Liver (tissue), 8 donors: ENCODE measurements at regions not wholly inside any gene's neighbourhood (a gene's known extent, or its start where the extent isn't known, plus 50 kb on each side); places are given as distances from the start of the nearest gene placed in this dataset.
A peak's percentile ranks its signal among the peaks of the same experiment; 100 is the strongest.

Source experiments
- DNase-seq: peaks from one replicate; pipeline ENCODE4 v3.0.0-alpha.2; 2017; ENCODE audit warnings: low spot score
- H3K27ac ChIP-seq, 2 donors: one replicate each; pipeline ENCODE4 v1.7.0; 2013; ENCODE audit warnings: inconsistent platforms in 2 of 2, low read length in 2 of 2, control low read depth in 1 of 2, low read depth in 1 of 2, mild to moderate bottlenecking in 1 of 2
- H3K27me3 ChIP-seq, 4 donors: one replicate each; pipeline versions ENCODE4 v1.6.1 to v1.7.0; 2013; ENCODE audit warnings: low read length in 3 of 4, inconsistent platforms in 1 of 4, mild to moderate bottlenecking in 1 of 4, moderate library complexity in 1 of 4; ENCODE audit not compliant: control insufficient read depth in 4 of 4, insufficient read depth in 4 of 4
- H3K36me3 ChIP-seq, 4 donors: one replicate each; pipeline versions ENCODE4 v1.6.1 to v1.7.0; 2013; ENCODE audit warnings: low read length in 3 of 4, mild to moderate bottlenecking in 3 of 4, low read depth in 1 of 4, moderate library complexity in 1 of 4; ENCODE audit not compliant: control insufficient read depth in 4 of 4, insufficient read depth in 3 of 4
- H3K4me1 ChIP-seq, 4 donors: one replicate each; pipeline versions ENCODE4 v1.6.1 to v1.7.0; 2013; ENCODE audit warnings: low read length in 3 of 4, mild to moderate bottlenecking in 3 of 4, moderate library complexity in 1 of 4; ENCODE audit not compliant: control insufficient read depth in 4 of 4, insufficient read depth in 4 of 4
- H3K4me3 ChIP-seq, 3 donors: one replicate each; pipeline versions ENCODE4 v1.6.1 to v1.7.0; 2013; ENCODE audit warnings: low read length in 3 of 3, control low read depth in 1 of 3, low read depth in 1 of 3, mild to moderate bottlenecking in 1 of 3
- H3K9ac ChIP-seq, 2 donors: one replicate each; pipeline ENCODE4 v1.7.0; 2013; ENCODE audit warnings: low read length in 2 of 2, mild to moderate bottlenecking in 2 of 2, moderate library complexity in 2 of 2, control low read depth in 1 of 2, low read depth in 1 of 2
- H3K9me3 ChIP-seq, 4 donors: one replicate each; pipeline versions ENCODE4 v1.6.1 to v1.7.0; 2013; ENCODE audit warnings: low read length in 3 of 4; ENCODE audit not compliant: control insufficient read depth in 4 of 4
- EGR1 ChIP-seq, 2 donors: IDR thresholded peaks; 2 replicates each; pipeline ENCODE4 v1.6.1; 2016 to 2018; ENCODE audit warnings: antibody characterized with exemption in 2 of 2, low read depth in 2 of 2
- FOXA2 ChIP-seq: IDR thresholded peaks from 2 replicates; pipeline ENCODE4 v1.6.1; 2016; ENCODE audit warnings: antibody characterized with exemption
- GABPA ChIP-seq, 2 donors: IDR thresholded peaks in 1 of 2; conservative IDR thresholded peaks in 1 of 2; 2 replicates each; pipeline ENCODE4 v1.6.1; 2016; ENCODE audit warnings: antibody characterized with exemption in 2 of 2, mild to moderate bottlenecking in 1 of 2, moderate library complexity in 1 of 2
- HNF4A ChIP-seq, 2 donors: conservative IDR thresholded peaks; 2 replicates each; pipeline ENCODE4 v1.6.1; 2016; ENCODE audit warnings: antibody characterized with exemption in 2 of 2, mild to moderate bottlenecking in 2 of 2
- JUND ChIP-seq, 2 donors: IDR thresholded peaks; 2 replicates each; pipeline ENCODE4 v1.6.1; 2016; ENCODE audit warnings: antibody characterized with exemption in 2 of 2
- NR2F2 ChIP-seq: IDR thresholded peaks from 2 replicates; pipeline ENCODE4 v1.6.1; 2016; ENCODE audit warnings: antibody characterized with exemption
- TAF1 ChIP-seq: conservative IDR thresholded peaks from 2 replicates; pipeline ENCODE4 v1.6.1; 2016; ENCODE audit warnings: antibody characterized with exemption, mild to moderate bottlenecking
- YY1 ChIP-seq: IDR thresholded peaks from 2 replicates; pipeline ENCODE4 v1.6.1; 2016; ENCODE audit warnings: antibody characterized with exemption, mild to moderate bottlenecking
- WGBS: extraction: QIAGEN DNeasy Blood & Tissue Kit; methylation state at CpG from one replicate; pipeline ENCODE4 v1.1.7; 2013; 5-methylcytosine and 5-hydroxymethylcytosine counted together
- TF ChIP-seq, protein P1 (sequence below): IDR thresholded peaks from 2 replicates; pipeline ENCODE4 v1.6.1; 2016; ENCODE audit warnings: antibody characterized with exemption
- TF ChIP-seq, protein P2 (sequence below): fragments of 150-350 bp; IDR thresholded peaks from 2 replicates; pipeline ENCODE4 v1.5.1; 2017; ENCODE audit warnings: improper control_type of control experiment, low read depth, low read length; ENCODE audit not compliant: missing input control
- TF ChIP-seq, protein P3 (sequence below): IDR thresholded peaks from 2 replicates; pipeline ENCODE4 v1.6.1; 2016; ENCODE audit warnings: antibody characterized with exemption
- TF ChIP-seq, protein P4 (sequence below): IDR thresholded peaks from 2 replicates; pipeline ENCODE4 v1.6.1; 2016; ENCODE audit warnings: antibody characterized with exemption
- TF ChIP-seq, protein P5 (sequence below): IDR thresholded peaks from 2 replicates; pipeline ENCODE4 v1.6.1; 2016; ENCODE audit warnings: antibody characterized with exemption, mild to moderate bottlenecking
- donor health status: healthy.
- donor health status: healthy.
- donor health status: healthy.
- donor health status: healthy.
- donor health status: healthy.

DNA sequence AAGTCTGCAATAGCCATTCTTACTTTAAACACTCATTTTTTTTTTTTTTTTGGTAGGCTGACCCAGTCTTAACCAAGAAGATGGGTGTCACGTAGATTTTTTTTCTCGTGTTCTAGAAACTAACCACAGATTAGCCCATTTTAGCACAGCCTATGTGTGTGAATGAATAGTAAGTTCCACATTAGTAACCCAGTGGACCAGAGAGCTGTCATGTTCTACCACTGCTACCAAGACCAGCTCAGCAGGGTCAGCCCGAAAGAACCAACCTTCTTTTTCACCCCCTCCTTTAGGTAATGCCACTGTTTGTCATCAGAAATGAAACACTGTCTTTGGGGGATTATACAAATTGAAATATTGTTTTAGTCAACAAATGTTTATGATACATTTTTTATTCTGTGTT is 221.1 kb upstream of the PLXNA2 start (continued):
- TF ChIP-seq, protein P1, sequence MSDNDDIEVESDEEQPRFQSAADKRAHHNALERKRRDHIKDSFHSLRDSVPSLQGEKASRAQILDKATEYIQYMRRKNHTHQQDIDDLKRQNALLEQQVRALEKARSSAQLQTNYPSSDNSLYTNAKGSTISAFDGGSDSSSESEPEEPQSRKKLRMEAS = no peak
- TF ChIP-seq EGR1 (IDR thresholded peaks at IDR 0.05; ENCODE audit: low read depth in 2 of 2) (no peak), NR2F2 (no peak)
- TF ChIP-seq, protein P2, sequence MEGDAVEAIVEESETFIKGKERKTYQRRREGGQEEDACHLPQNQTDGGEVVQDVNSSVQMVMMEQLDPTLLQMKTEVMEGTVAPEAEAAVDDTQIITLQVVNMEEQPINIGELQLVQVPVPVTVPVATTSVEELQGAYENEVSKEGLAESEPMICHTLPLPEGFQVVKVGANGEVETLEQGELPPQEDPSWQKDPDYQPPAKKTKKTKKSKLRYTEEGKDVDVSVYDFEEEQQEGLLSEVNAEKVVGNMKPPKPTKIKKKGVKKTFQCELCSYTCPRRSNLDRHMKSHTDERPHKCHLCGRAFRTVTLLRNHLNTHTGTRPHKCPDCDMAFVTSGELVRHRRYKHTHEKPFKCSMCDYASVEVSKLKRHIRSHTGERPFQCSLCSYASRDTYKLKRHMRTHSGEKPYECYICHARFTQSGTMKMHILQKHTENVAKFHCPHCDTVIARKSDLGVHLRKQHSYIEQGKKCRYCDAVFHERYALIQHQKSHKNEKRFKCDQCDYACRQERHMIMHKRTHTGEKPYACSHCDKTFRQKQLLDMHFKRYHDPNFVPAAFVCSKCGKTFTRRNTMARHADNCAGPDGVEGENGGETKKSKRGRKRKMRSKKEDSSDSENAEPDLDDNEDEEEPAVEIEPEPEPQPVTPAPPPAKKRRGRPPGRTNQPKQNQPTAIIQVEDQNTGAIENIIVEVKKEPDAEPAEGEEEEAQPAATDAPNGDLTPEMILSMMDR = no peak

DNA sequence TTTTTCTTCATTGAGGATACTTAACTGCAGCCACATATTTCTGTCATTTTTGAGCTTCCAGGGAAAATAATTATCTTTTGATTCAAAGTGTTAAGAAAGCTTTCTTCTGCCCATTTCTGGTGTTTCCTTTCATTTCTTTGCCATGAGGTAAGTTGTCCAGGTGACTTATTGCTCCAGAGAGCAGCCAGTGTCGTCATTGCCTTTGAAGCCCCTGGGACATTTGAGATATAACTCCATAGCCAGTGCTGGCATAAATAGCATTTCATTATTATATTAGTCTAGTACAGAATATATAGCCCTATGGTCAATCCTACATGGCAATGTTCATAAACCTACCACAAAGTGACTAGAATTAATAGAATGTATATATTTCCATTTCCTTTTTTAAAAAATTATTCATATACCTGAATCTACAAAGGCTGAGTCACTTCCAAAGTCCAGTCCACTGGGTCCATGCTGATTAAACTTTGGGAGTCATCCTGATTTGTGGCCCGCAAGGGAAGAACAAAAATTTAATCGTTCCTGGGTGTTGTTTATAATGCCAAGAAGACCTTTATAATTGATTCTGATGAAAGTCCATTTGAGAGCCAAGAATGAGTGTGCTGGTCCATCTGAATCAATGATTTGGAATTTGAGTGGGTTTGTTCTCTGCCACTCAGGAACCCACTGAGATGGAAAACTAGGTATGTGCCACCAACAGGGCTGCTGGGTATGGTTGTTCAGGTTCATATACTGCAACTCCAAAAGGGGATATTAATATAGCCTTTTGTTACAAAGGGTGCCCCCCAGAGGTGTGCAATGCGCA is 221.8 kb upstream of the PLXNA2 start:
- Histone ChIP-seq H3K4me1 (no peaks in the 10 kb centered on the region), H3K4me3 (no peak overlapping the region), H3K36me3 (no peaks in the 10 kb centered on the region), H3K9ac (no peak overlapping the region), H3K27me3 (no peaks in the 10 kb centered on the region), H3K9me3 (no peaks in the 10 kb centered on the region), H3K27ac (no peak overlapping the region)
- WGBS = 70% methylated on average over 4 of the region's 4 CpGs
- TF ChIP-seq, protein P2 = no peak
- TF ChIP-seq HNF4A (conservative IDR thresholded peaks at IDR 0.05) = peak; percentile 44 to 69
- DNase-seq = no peak

DNA sequence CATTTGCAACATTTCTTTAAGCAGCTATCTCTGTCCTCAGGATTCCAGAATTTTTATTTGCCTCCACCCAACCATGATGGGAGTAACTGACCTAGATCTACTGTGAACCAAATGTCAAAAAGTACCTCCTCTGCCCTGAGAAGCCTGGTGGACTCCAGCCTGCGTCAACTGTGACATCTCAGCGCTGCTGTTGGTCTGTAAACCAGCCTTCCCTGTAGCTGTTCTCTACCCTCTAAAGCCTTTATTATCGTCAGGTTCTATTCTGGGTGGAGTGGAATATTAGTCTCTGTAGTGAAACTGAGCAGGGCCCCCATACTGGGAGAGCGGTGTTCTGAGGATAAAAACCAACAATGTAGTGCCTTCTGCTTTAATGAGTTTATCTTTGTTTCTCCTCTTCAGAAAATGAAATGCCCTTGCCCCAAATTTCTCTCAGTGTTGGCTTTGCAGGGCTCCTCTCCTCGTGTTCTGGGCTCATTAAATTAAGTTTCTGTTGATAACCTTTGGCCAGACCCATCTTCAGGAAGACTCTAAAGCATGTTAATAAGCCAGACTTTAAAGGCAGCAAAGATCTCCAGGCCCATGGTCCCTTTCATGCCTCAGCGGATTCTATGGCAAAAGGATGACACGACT is 223.1 kb upstream of the PLXNA2 start:
- TF ChIP-seq HNF4A (conservative IDR thresholded peaks at IDR 0.05) (no peak), GABPA (IDR thresholded peaks at IDR 0.05 in 1 of 2, conservative IDR thresholded peaks at IDR 0.05 in 1 of 2) (no peak), EGR1 (IDR thresholded peaks at IDR 0.05; ENCODE audit: low read depth in 2 of 2) (no peak), YY1 (no peak), JUND (IDR thresholded peaks at IDR 0.05) (no peak), TAF1 (no peak), FOXA2 (no peak), NR2F2 (no peak)
- TF ChIP-seq, protein P1 = no peak
- TF ChIP-seq, protein P3, sequence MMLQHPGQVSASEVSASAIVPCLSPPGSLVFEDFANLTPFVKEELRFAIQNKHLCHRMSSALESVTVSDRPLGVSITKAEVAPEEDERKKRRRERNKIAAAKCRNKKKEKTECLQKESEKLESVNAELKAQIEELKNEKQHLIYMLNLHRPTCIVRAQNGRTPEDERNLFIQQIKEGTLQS = no peak
- TF ChIP-seq, protein P4, sequence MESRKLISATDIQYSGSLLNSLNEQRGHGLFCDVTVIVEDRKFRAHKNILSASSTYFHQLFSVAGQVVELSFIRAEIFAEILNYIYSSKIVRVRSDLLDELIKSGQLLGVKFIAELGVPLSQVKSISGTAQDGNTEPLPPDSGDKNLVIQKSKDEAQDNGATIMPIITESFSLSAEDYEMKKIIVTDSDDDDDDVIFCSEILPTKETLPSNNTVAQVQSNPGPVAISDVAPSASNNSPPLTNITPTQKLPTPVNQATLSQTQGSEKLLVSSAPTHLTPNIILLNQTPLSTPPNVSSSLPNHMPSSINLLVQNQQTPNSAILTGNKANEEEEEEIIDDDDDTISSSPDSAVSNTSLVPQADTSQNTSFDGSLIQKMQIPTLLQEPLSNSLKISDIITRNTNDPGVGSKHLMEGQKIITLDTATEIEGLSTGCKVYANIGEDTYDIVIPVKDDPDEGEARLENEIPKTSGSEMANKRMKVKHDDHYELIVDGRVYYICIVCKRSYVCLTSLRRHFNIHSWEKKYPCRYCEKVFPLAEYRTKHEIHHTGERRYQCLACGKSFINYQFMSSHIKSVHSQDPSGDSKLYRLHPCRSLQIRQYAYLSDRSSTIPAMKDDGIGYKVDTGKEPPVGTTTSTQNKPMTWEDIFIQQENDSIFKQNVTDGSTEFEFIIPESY = no peak
- TF ChIP-seq, protein P5, sequence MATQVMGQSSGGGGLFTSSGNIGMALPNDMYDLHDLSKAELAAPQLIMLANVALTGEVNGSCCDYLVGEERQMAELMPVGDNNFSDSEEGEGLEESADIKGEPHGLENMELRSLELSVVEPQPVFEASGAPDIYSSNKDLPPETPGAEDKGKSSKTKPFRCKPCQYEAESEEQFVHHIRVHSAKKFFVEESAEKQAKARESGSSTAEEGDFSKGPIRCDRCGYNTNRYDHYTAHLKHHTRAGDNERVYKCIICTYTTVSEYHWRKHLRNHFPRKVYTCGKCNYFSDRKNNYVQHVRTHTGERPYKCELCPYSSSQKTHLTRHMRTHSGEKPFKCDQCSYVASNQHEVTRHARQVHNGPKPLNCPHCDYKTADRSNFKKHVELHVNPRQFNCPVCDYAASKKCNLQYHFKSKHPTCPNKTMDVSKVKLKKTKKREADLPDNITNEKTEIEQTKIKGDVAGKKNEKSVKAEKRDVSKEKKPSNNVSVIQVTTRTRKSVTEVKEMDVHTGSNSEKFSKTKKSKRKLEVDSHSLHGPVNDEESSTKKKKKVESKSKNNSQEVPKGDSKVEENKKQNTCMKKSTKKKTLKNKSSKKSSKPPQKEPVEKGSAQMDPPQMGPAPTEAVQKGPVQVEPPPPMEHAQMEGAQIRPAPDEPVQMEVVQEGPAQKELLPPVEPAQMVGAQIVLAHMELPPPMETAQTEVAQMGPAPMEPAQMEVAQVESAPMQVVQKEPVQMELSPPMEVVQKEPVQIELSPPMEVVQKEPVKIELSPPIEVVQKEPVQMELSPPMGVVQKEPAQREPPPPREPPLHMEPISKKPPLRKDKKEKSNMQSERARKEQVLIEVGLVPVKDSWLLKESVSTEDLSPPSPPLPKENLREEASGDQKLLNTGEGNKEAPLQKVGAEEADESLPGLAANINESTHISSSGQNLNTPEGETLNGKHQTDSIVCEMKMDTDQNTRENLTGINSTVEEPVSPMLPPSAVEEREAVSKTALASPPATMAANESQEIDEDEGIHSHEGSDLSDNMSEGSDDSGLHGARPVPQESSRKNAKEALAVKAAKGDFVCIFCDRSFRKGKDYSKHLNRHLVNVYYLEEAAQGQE = no peak
- no peaks in the 10 kb centered on the region for H3K36me3 ChIP-seq
- 87% methylated on average over 7 of the region's 7 CpGs for WGBS

More for the DNA sequence above, 223.1 kb upstream of the PLXNA2 start:
- Histone ChIP-seq H3K27ac (no peak overlapping the region), H3K9ac (no peak overlapping the region), H3K9me3 (no peaks in the 10 kb centered on the region), H3K27me3 (no peaks in the 10 kb centered on the region), H3K4me1 (no peaks in the 10 kb centered on the region), H3K4me3 (no peak overlapping the region)
- DNase-seq = no peak
